GM12878 (cell line): ENCODE measurements at regions not wholly inside any gene's neighbourhood (a gene's known extent, or its start where the extent isn't known, plus 50 kb on each side); places are given as distances from the start of the nearest gene placed in this dataset.

Experiments
- ATAC-seq: fragments of 200-7000 bp; cut with Tn5 transposase; 3 replicates; pipeline ENCODE4 v1.9.1; 2020; ENCODE audit warnings: mild to moderate bottlenecking, moderate library complexity
- BruUV-seq: library from RNA; stranded (reverse); fragments of 400-500 nt; replicated peaks from 2 replicates; lab custom pipeline; 2021; lab: Mats Ljungman, UMichigan
- CTCF ChIA-PET: fragments of 300-600 bp; sonication (Branson Sonifier 250); formaldehyde crosslinking; extraction: SDS; loops from one replicate; lab custom pipeline; 2021; ENCODE audit warnings: inconsistent platforms; lab: Yijun Ruan, JAX
- POLR2A ChIA-PET: fragments of 350-600 bp; formaldehyde crosslinking; extraction: SDS; loops from one replicate; lab custom pipeline; 2021; ENCODE audit warnings: inconsistent platforms; lab: Charles Lee
- RAD21 ChIA-PET: fragments of 300-600 bp; sonication (Branson Sonifier 250); formaldehyde crosslinking; loops from one replicate; lab custom pipeline; 2023; ENCODE audit warnings: antibody characterized with exemption; ENCODE audit not compliant: unreplicated experiment; lab: Charles Lee
- SMC1A ChIA-PET: fragments of 300-600 bp; sonication (Branson Sonifier 250); formaldehyde crosslinking; loops from one replicate; lab custom pipeline; 2023; ENCODE audit not compliant: unreplicated experiment, uncharacterized antibody; lab: Charles Lee
- DNase-seq: peaks from one replicate; pipeline ENCODE4 v3.0.0-alpha.2; 2011; ENCODE audit warnings: low read depth, low spot score
- FAIRE-seq: peaks from 3 replicates; lab custom pipeline; 2011; peaks lifted over from hg19 to GRCh38; lab: Jason Lieb, UNC
- H2AFZ ChIP-seq: 2 replicates; pipeline ENCODE4 v1.6.0; 2011; ENCODE audit warnings: low read depth, low read length, control low read depth; ENCODE audit not compliant: control insufficient read depth
- H3K27ac ChIP-seq: 2 replicates; pipeline ENCODE4 v1.5.1; 2011; ENCODE audit warnings: control low read depth; ENCODE audit not compliant: control insufficient read depth, insufficient read depth
- H3K27me3 ChIP-seq, 2 experiments: replicated peaks in 1 of 2; 2 replicates each; pipeline versions ENCODE4 v1.6.0 to v1.6.1; 2011; ENCODE audit warnings: low read length in 1 of 2; ENCODE audit not compliant: control insufficient read depth in 2 of 2, insufficient read depth in 2 of 2
- H3K36me3 ChIP-seq, 2 experiments: 2 replicates each; pipeline ENCODE4 v1.5.1; 2011; ENCODE audit warnings: low read length in 1 of 2; ENCODE audit not compliant: control insufficient read depth in 2 of 2, insufficient read depth in 2 of 2
- H3K4me1 ChIP-seq: 2 replicates; pipeline ENCODE4 v1.6.1; 2011; ENCODE audit warnings: mild to moderate bottlenecking, low read length, moderate library complexity, mixed read lengths; ENCODE audit not compliant: control insufficient read depth, insufficient read depth
- H3K4me2 ChIP-seq: 2 replicates; pipeline ENCODE4 v1.6.0; 2011; ENCODE audit warnings: control low read depth; ENCODE audit not compliant: control insufficient read depth, insufficient read depth
- H3K4me3 ChIP-seq: fragments of 200-600 bp; sonication (generic); 2 replicates; pipeline ENCODE4 v1.5.1; 2016
- H3K79me2 ChIP-seq: 2 replicates; pipeline ENCODE4 v1.6.0; 2011; ENCODE audit warnings: low read length; ENCODE audit not compliant: control insufficient read depth, insufficient read depth
- H3K9ac ChIP-seq: 2 replicates; pipeline ENCODE4 v1.8.0; 2011; ENCODE audit warnings: low read length, control low read depth, mixed read lengths; ENCODE audit not compliant: control insufficient read depth, insufficient read depth
- H3K9me3 ChIP-seq: replicated peaks from 3 replicates; pipeline ENCODE4 v1.5.1; 2011; ENCODE audit warnings: mild to moderate bottlenecking, low read length; ENCODE audit not compliant: control insufficient read depth, insufficient read depth
- H4K20me1 ChIP-seq: 2 replicates; pipeline ENCODE4 v1.6.0; 2011; ENCODE audit not compliant: control insufficient read depth, insufficient read depth
- CEBPB ChIP-seq, 2 experiments: fragments of 150-350 bp in 1 of 2; IDR thresholded peaks; 2 replicates each; pipeline ENCODE4 v1.6.1; 2012 to 2014; ENCODE audit warnings: low read depth in 2 of 2, low read length in 2 of 2, borderline replicate concordance in 1 of 2, inconsistent platforms in 1 of 2
- DPF2 ChIP-seq: fragments of 450-650 bp; IDR thresholded peaks from 2 replicates; pipeline ENCODE4 v1.6.1; 2017; ENCODE audit warnings: mild to moderate bottlenecking
- EED ChIP-seq: sonication (generic); IDR thresholded peaks from 2 replicates; pipeline ENCODE4 v1.6.1; 2016; ENCODE audit warnings: antibody characterized with exemption, low read depth
- HCFC1 ChIP-seq: fragments of 150-350 bp; IDR thresholded peaks from 2 replicates; pipeline ENCODE4 v1.6.1; 2014; ENCODE audit warnings: low read length
- IKZF2 ChIP-seq, 2 experiments: fragments of 450-650 bp; IDR thresholded peaks; 2 replicates each; pipeline ENCODE4 v1.6.1; 2017; ENCODE audit warnings: mild to moderate bottlenecking in 2 of 2, moderate library complexity in 2 of 2
- IRF5 ChIP-seq: fragments of 450-650 bp; IDR thresholded peaks from 2 replicates; pipeline ENCODE4 v1.6.1; 2017; ENCODE audit warnings: borderline replicate concordance
- NR2C2 ChIP-seq: IDR thresholded peaks from 2 replicates; pipeline ENCODE4 v1.6.1; 2011; ENCODE audit warnings: borderline replicate concordance, low read depth; ENCODE audit not compliant: control insufficient read depth, insufficient read length
- POLR2A ChIP-seq: IDR thresholded peaks from 2 replicates; pipeline ENCODE4 v1.6.1; 2011; ENCODE audit warnings: low read depth, mild to moderate bottlenecking, low read length
- SREBF1 ChIP-seq: IDR thresholded peaks from 2 replicates; pipeline ENCODE4 v1.6.1; 2012; ENCODE audit warnings: mild to moderate bottlenecking, low read length
- SREBF2 ChIP-seq: IDR thresholded peaks from 2 replicates; pipeline ENCODE4 v1.6.1; 2012; ENCODE audit warnings: mild to moderate bottlenecking, low read length
- SRF ChIP-seq, 2 experiments: IDR thresholded peaks; 2 replicates each; pipeline ENCODE4 v1.6.1; 2011; ENCODE audit warnings: low read depth in 2 of 2, low read length in 2 of 2, mild to moderate bottlenecking in 1 of 2, moderate library complexity in 1 of 2
- USF2 ChIP-seq: IDR thresholded peaks from 2 replicates; pipeline ENCODE4 v1.6.1; 2011; ENCODE audit warnings: low read depth, low read length, improper control_type of control experiment, borderline replicate concordance
- ZNF207 ChIP-seq: fragments of 450-650 bp; IDR thresholded peaks from 2 replicates; pipeline ENCODE4 v1.6.1; 2014; ENCODE audit warnings: antibody characterized with exemption, mild to moderate bottlenecking, borderline replicate concordance
- ZNF384 ChIP-seq: IDR thresholded peaks from 2 replicates; pipeline ENCODE4 v1.6.1; 2012; ENCODE audit warnings: low read depth, mild to moderate bottlenecking, low read length, improper control_type of control experiment, borderline replicate concordance
- ZSCAN29 ChIP-seq: fragments of 450-650 bp; IDR thresholded peaks from 2 replicates; pipeline ENCODE4 v1.6.1; 2017; ENCODE audit warnings: mild to moderate bottlenecking, moderate library complexity
- WGBS: methylation state at CpG from one replicate; pipeline ENCODE4 v1.1.6; 2016; ENCODE audit warnings: low lambda C conversion rate; ENCODE audit not compliant: insufficient replicate concordance, insufficient coverage; ENCODE audit errors: missing lambda C conversion rate; 5-methylcytosine and 5-hydroxymethylcytosine counted together
- in situ Hi-C: fragments of 300-500 bp; cut with MboI; formaldehyde crosslinking; loops from 9 replicates; pipeline ENCODE4 v1.14.3; 2018; ENCODE audit warnings: mixed read lengths
- intact Hi-C: fragments of 100-400 bp; cut with micrococcal nuclease; formaldehyde crosslinking; loops from one replicate; pipeline ENCODE4 v1.14.2; 2022; ENCODE audit not compliant: unreplicated experiment

- no peaks in the 10 kb centered on the region for H3K36me3 ChIP-seq
- ChIA-PET CTCF (interaction anchor here (0.5 kb wide), 1 partner anchor 165 kb away, joined by 3 read pairs; no protein-coding TSS in a partner anchor), SMC1A (no interaction called here), RAD21 (no interaction called here), POLR2A (no interaction called here)
- WGBS, result 28% methylated on average over 6 of the region's 6 CpGs
- no peak overlapping the region for H3K27ac ChIP-seq
- intact Hi-C loops, result no loop called here
- in situ Hi-C loops, result no loop called here
- H4K20me1 ChIP-seq, result no peaks in the 10 kb centered on the region
- no peaks in the 10 kb centered on the region for H3K79me2 ChIP-seq
- TF ChIP-seq CEBPB (IDR thresholded peaks at IDR 0.05; ENCODE audit: borderline replicate concordance in 1 of 2, low read depth in 2 of 2, low read length in 2 of 2) (no peak), EED (no peak), ZNF384 (no peak), IKZF2 (IDR thresholded peaks at IDR 0.05) (no peak), USF2 (no peak), DPF2 (no peak), ZSCAN29 (no peak), IRF5 (no peak), SREBF1 (no peak), SREBF2 (no peak), ZNF207 (no peak), POLR2A (no peak), SRF (IDR thresholded peaks at IDR 0.05; ENCODE audit: low read depth in 2 of 2, low read length in 2 of 2) (no peak), NR2C2 (no peak), HCFC1 (no peak)
- no TSS peak for BruUV-seq
- H2AFZ ChIP-seq, result no peak overlapping the region
- ATAC-seq (no peak), DNase-seq (no peak), FAIRE-seq (no peak)
- H3K9me3 ChIP-seq, result no peaks in the 10 kb centered on the region
- no peak overlapping the region for H3K4me2 ChIP-seq
- no peaks in the 10 kb centered on the region for H3K4me1 ChIP-seq
- no peak overlapping the region for H3K9ac ChIP-seq
- no peak overlapping the region for H3K4me3 ChIP-seq
- H3K27me3 ChIP-seq, result peaks cover 0 to 6% of the 10 kb centered on the region in 2 experiments; a peak in 2 of 4 replicates
Observed at GRCh38 chr14:61948376-61948775, 186.2 kb downstream of the SNAPC1 start.
